OCI-LY1 (cell line): ENCODE measurements at regions not wholly inside any gene's neighbourhood (a gene's known extent, or its start where the extent isn't known, plus 50 kb on each side); places are given as distances from the start of the nearest gene placed in this dataset.

Experiments
- H2AFZ ChIP-seq: fragments of 200-600 bp; sonication (generic), shearing (Covaris generic); 2 replicates; pipeline ENCODE4 v1.6.0; 2014; ENCODE audit warnings: antibody characterized with exemption, mild to moderate bottlenecking, low read length
- H3F3A ChIP-seq: fragments of 200-600 bp; sonication (generic), shearing (Covaris generic); 2 replicates; pipeline ENCODE4 v1.6.0; 2014; ENCODE audit warnings: mild to moderate bottlenecking, antibody characterized with exemption, low read length, moderate library complexity; ENCODE audit not compliant: insufficient read depth
- H3K27ac ChIP-seq: fragments of 200-600 bp; sonication (generic); 2 replicates; pipeline ENCODE4 v1.5.1; 2014; ENCODE audit warnings: low read length, mixed run types, mild to moderate bottlenecking, low read depth; ENCODE audit not compliant: poor library complexity, severe bottlenecking
- H3K27me3 ChIP-seq: fragments of 200-600 bp; sonication (generic); 2 replicates; pipeline ENCODE4 v1.6.0; 2014; ENCODE audit warnings: antibody characterized with exemption, mild to moderate bottlenecking, low read length, moderate library complexity; ENCODE audit not compliant: insufficient read depth
- H3K36me3 ChIP-seq: fragments of 200-600 bp; sonication (generic); 2 replicates; pipeline ENCODE4 v1.6.1; 2014; ENCODE audit warnings: mild to moderate bottlenecking, antibody characterized with exemption, low read length, moderate library complexity, mixed read lengths; ENCODE audit not compliant: insufficient read depth
- H3K4me1 ChIP-seq: fragments of 200-600 bp; sonication (generic); 2 replicates; pipeline ENCODE4 v1.5.1; 2014; ENCODE audit warnings: mild to moderate bottlenecking, low read length, moderate library complexity; ENCODE audit not compliant: insufficient read depth, severe bottlenecking
- H3K4me2 ChIP-seq: fragments of 200-600 bp; sonication (generic), shearing (Covaris generic); 2 replicates; pipeline ENCODE4 v1.6.1; 2014; ENCODE audit warnings: low read length
- H3K4me3 ChIP-seq: fragments of 200-600 bp; sonication (generic); 2 replicates; pipeline ENCODE4 v1.5.1; 2014; ENCODE audit warnings: low read length, low read depth, mild to moderate bottlenecking, mixed read lengths; ENCODE audit not compliant: poor library complexity, severe bottlenecking
- H3K79me2 ChIP-seq: fragments of 200-600 bp; shearing (Covaris generic); 2 replicates; pipeline ENCODE4 v1.6.1; 2016; ENCODE audit warnings: mixed run types, low read length, mixed read lengths; ENCODE audit not compliant: insufficient read depth
- H3K9ac ChIP-seq: fragments of 200-600 bp; sonication (generic), shearing (Covaris generic); 2 replicates; pipeline ENCODE4 v1.6.1; 2014; ENCODE audit warnings: mild to moderate bottlenecking, low read length, mixed read lengths
- H3K9me2 ChIP-seq: fragments of 200-600 bp; sonication (generic), shearing (Covaris generic); 2 replicates; pipeline ENCODE4 v1.6.1; 2014; ENCODE audit warnings: low read depth, mild to moderate bottlenecking, low read length, mixed read lengths
- H3K9me3 ChIP-seq: fragments of 200-600 bp; shearing (Covaris generic); 2 replicates; pipeline ENCODE4 v1.6.1; 2014; ENCODE audit warnings: low read length, mixed read lengths
- H4K20me1 ChIP-seq: fragments of 200-600 bp; sonication (generic), shearing (Covaris generic); 2 replicates; pipeline ENCODE4 v1.6.0; 2016; ENCODE audit warnings: mild to moderate bottlenecking, low read length; ENCODE audit not compliant: insufficient read depth
- CTCF ChIP-seq: fragments of 200-600 bp; sonication (generic), shearing (Covaris generic); IDR thresholded peaks from 2 replicates; pipeline ENCODE4 v1.5.1; 2017; ENCODE audit warnings: mild to moderate bottlenecking, antibody characterized with exemption, low read length, moderate library complexity, mixed read lengths
- EZH2 ChIP-seq: fragments of 200-600 bp; sonication (generic), shearing (Covaris generic); IDR thresholded peaks from 2 replicates; pipeline ENCODE4 v1.8.0; 2017; ENCODE audit warnings: borderline replicate concordance, mixed run types, mild to moderate bottlenecking, antibody characterized with exemption, low read length, moderate library complexity, mixed read lengths

- H3K9ac ChIP-seq = no peak overlapping the region
- H3F3A ChIP-seq = no peaks in the 10 kb centered on the region
- H3K4me1 ChIP-seq = no peaks in the 10 kb centered on the region
- H3K27me3 ChIP-seq = no peaks in the 10 kb centered on the region
- no peaks in the 10 kb centered on the region for H3K9me3 ChIP-seq
- TF ChIP-seq EZH2 (no peak), CTCF (no peak)
- no peak overlapping the region for H3K27ac ChIP-seq
- H3K9me2 ChIP-seq = no peaks in the 10 kb centered on the region
- no peak overlapping the region for H3K4me2 ChIP-seq
- no peaks in the 10 kb centered on the region for H4K20me1 ChIP-seq
- H3K36me3 ChIP-seq = no peaks in the 10 kb centered on the region
- H3K4me3 ChIP-seq = no peak overlapping the region
- no peak overlapping the region for H2AFZ ChIP-seq
- H3K79me2 ChIP-seq = no peaks in the 10 kb centered on the region
Observed at GRCh38 chr3:59250600-59250999, 200.8 kb upstream of the CFAP20DC start.

- Histone ChIP-seq H4K20me1 (no peaks in the 10 kb centered on the region), H3K36me3 (no peaks in the 10 kb centered on the region), H3K4me2 (no peak overlapping the region), H3K9me3 (no peaks in the 10 kb centered on the region), H3K27ac (no peak overlapping the region), H2AFZ (no peak overlapping the region), H3K4me3 (no peak overlapping the region), H3K27me3 (no peaks in the 10 kb centered on the region), H3K9me2 (no peaks in the 10 kb centered on the region), H3F3A (no peaks in the 10 kb centered on the region), H3K9ac (no peak overlapping the region), H3K79me2 (no peaks in the 10 kb centered on the region), H3K4me1 (no peaks in the 10 kb centered on the region)
- TF ChIP-seq EZH2 (no peak), CTCF (no peak)
Observed at GRCh38 chr3:59249698-59250361, 200.0 kb upstream of the CFAP20DC start.

GRCh38 chr3:59249004-59249403, 199.2 kb upstream of the CFAP20DC start:
- no peaks in the 10 kb centered on the region for H3K9me2 ChIP-seq
- H3K9ac ChIP-seq = no peak overlapping the region
- TF ChIP-seq CTCF (no peak), EZH2 (no peak)
- H2AFZ ChIP-seq = no peak overlapping the region
- no peaks in the 10 kb centered on the region for H4K20me1 ChIP-seq
- no peak overlapping the region for H3K27ac ChIP-seq
- H3K27me3 ChIP-seq = no peaks in the 10 kb centered on the region
- H3K79me2 ChIP-seq = no peaks in the 10 kb centered on the region
- H3K9me3 ChIP-seq = no peaks in the 10 kb centered on the region
- H3K4me1 ChIP-seq = no peaks in the 10 kb centered on the region
- no peak overlapping the region for H3K4me3 ChIP-seq
- no peaks in the 10 kb centered on the region for H3K36me3 ChIP-seq
- H3F3A ChIP-seq = no peaks in the 10 kb centered on the region
- H3K4me2 ChIP-seq = no peak overlapping the region
